ENCODE measurements at regions not wholly inside any gene's neighbourhood (a gene's known extent, or its start where the extent isn't known, plus 50 kb on each side); places are given as distances from the start of the nearest gene placed in this dataset.

- TF ChIP-seq SIN3A (conservative IDR thresholded peaks at IDR 0.05 in 1 of 2, IDR thresholded peaks at IDR 0.05 in 1 of 2; ENCODE audit: low read depth in 1 of 2, low read length in 2 of 2) (no peak), RXRA (IDR thresholded peaks at IDR 0.05; ENCODE audit: insufficient read depth, low read depth, low read length) (no peak), MAX (IDR thresholded peaks at IDR 0.05) (no peak), CHD7 (IDR thresholded peaks at IDR 0.05; ENCODE audit: insufficient replicate concordance, low read length) (no peak)
Measured at GRCh38 chr4:162401021-162401420, 237.2 kb upstream of the FSTL5 start (continued).

All from H1 (cell line).